Hepatocyte (in vitro differentiated cells): ENCODE measurements at regions not wholly inside any gene's neighbourhood (a gene's known extent, or its start where the extent isn't known, plus 50 kb on each side); places are given as distances from the start of the nearest gene placed in this dataset.

Experiments
- CTCF ChIP-seq: fragments of 200-600 bp; sonication (generic); IDR thresholded peaks from 2 replicates; pipeline ENCODE4 v1.5.1; 2016; ENCODE audit warnings: antibody characterized with exemption, mild to moderate bottlenecking; ENCODE audit not compliant: poor library complexity
- EZH2phosphoT487 ChIP-seq: fragments of 200-600 bp; sonication (generic); IDR thresholded peaks from one replicate; pipeline ENCODE4 v1.6.1; 2018; ENCODE audit warnings: antibody characterized with exemption, mild to moderate bottlenecking, low read depth, moderate library complexity; ENCODE audit not compliant: unreplicated experiment, severe bottlenecking

- TF ChIP-seq EZH2phosphoT487: no peak
- no peak for TF ChIP-seq CTCF
These were observed 817.4 kb downstream of the STIM2 start for GRCh38 chr4:27678027-27678426.
